ENCODE measurements at regions not wholly inside any gene's neighbourhood (a gene's known extent, or its start where the extent isn't known, plus 50 kb on each side); places are given as distances from the start of the nearest gene placed in this dataset.

GRCh38 chr3:101172516-101172915, 147.9 kb downstream of the IMPG2 start:
- peak; percentile 54 for DNase-seq (ENCODE audit: low read depth)
- no peak overlapping the region for H3K4me3 ChIP-seq (ENCODE audit: low read length)
- TF ChIP-seq, protein P1, sequence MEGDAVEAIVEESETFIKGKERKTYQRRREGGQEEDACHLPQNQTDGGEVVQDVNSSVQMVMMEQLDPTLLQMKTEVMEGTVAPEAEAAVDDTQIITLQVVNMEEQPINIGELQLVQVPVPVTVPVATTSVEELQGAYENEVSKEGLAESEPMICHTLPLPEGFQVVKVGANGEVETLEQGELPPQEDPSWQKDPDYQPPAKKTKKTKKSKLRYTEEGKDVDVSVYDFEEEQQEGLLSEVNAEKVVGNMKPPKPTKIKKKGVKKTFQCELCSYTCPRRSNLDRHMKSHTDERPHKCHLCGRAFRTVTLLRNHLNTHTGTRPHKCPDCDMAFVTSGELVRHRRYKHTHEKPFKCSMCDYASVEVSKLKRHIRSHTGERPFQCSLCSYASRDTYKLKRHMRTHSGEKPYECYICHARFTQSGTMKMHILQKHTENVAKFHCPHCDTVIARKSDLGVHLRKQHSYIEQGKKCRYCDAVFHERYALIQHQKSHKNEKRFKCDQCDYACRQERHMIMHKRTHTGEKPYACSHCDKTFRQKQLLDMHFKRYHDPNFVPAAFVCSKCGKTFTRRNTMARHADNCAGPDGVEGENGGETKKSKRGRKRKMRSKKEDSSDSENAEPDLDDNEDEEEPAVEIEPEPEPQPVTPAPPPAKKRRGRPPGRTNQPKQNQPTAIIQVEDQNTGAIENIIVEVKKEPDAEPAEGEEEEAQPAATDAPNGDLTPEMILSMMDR (conservative IDR thresholded peaks at IDR 0.05; ENCODE audit: low read length) = no peak

DNA sequence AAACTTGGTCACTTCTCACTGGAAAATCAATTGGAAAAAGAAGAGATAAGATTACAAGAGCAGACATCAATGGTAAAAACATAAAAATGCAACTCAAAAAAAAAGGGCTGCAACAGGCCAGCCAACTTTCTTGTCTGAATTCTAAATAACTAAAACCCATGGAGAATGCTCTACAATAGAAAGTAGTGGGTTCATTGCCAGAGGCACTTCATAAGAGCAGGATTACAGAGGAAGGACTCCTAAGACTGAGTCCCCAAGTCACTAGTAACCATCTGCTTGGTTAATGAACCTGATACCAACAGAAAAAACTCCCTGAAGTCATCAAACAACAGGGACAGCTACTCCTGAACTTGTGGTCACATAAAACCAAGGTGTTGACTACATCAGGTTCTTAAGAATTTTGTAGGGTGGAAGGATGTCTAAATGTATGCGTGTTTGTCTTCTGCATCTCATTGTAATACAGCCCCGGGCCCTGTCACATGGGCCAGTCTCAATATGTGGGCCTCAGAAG, 148.6 kb downstream of the IMPG2 start:
- no peak for DNase-seq (ENCODE audit: low read depth)
- H3K4me3 ChIP-seq (ENCODE audit: low read length) = no peak overlapping the region
- TF ChIP-seq, protein P1 (conservative IDR thresholded peaks at IDR 0.05; ENCODE audit: low read length) = no peak

DNA sequence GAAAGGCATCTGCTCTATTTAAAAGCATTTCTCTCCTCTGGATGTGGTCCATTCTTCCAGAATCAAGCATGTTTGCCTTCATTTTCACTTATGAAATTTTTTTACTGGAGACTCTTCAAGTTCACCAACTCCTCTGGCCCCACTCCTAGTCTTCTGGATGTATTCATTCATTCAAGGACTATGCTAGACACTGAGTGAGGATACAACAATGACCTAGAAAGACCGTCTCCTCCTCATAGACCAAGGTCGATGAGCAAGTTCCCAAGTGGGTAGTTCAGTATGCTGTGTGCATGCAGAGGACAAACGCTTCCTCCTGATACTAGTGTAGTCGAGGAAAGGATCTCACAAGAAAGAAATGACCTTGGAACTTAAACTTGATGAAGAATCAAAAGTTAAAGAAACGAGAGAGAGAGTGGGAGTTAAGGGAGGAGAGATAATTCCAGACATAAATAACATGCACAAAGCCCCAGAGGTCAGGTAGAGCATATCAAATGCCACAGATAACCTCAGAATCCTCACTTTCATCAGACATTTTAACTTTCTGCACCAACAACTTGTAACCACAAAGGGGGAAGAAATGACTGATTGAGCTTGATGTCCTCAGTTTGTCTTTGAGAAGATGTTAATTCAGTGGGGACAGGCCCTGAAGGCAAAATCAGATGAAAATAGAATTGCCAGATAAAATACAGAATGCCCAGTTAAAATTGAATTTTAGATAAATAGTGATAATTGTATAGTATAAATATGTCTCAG, 149.4 kb downstream of the IMPG2 start:
- DNase-seq (ENCODE audit: low read depth) = no peak
- TF ChIP-seq, protein P1 (conservative IDR thresholded peaks at IDR 0.05; ENCODE audit: low read length) = no peak
- no peak overlapping the region for H3K4me3 ChIP-seq (ENCODE audit: low read length)

DNA sequence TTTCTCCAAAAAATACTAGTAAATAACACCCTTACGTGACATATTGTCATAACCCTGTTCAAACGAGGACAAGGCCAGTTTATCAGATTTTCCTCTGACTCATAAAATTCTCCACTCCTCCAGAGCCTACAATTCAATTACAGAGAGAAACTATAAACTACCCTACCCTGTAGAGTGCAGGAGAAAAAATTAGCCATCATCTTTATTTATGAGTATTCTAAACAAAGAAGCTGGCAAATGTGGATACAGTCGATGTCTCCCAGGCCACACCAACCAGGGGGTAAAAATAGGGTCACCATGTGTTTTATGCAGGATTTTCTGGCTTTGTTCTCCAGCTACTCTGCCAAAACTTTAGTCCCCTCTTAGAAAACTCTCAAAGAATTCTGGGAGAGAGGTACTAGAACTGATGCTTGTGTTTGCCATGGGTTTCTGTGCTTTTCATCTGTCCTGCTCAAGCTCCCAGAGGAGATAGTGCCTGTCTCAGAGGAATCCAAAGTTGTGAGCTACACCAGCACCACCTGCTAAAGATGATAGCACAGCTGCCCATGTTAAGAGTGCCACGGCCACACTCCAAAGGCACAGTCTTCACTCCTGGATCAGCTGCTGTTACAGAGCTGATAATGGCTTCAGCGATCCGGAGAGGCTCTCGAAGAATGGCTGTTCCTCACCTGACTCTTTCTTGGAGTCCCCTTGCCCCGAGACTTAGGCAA, 150.2 kb downstream of the IMPG2 start:
- TF ChIP-seq, protein P1 (conservative IDR thresholded peaks at IDR 0.05; ENCODE audit: low read length) = no peak
- peak; percentile 14 for DNase-seq (ENCODE audit: low read depth)
- no peak overlapping the region for H3K4me3 ChIP-seq (ENCODE audit: low read length)

GRCh38 chr3:101169516-101169915, 150.9 kb downstream of the IMPG2 start:
- DNase-seq (ENCODE audit: low read depth) = no peak
- TF ChIP-seq, protein P1 (conservative IDR thresholded peaks at IDR 0.05; ENCODE audit: low read length) = no peak
- no peak overlapping the region for H3K4me3 ChIP-seq (ENCODE audit: low read length)

GRCh38 chr3:101167376-101167775, 153.0 kb downstream of the IMPG2 start:
- TF ChIP-seq, protein P1 (conservative IDR thresholded peaks at IDR 0.05; ENCODE audit: low read length) = no peak
- H3K4me3 ChIP-seq (ENCODE audit: low read length) = no peak overlapping the region
- DNase-seq (ENCODE audit: low read depth) = no peak

All from AG10803 (cell line).